Right ventricle myocardium superior (tissue), 1 donor: ENCODE measurements at regions not wholly inside any gene's neighbourhood (a gene's known extent, or its start where the extent isn't known, plus 50 kb on each side); places are given as distances from the start of the nearest gene placed in this dataset.
"Not testable (repeated sequence)": the region's sequence is repeated elsewhere in the genome, so short reads cannot be mapped to it uniquely, and the experiment has no call there.

Source experiments
- ATAC-seq: fragments of 200-7000 bp; cut with Tn5 transposase; one replicate; pipeline ENCODE4 v1.9.1; 2020; ENCODE audit warnings: mild to moderate bottlenecking; ENCODE audit not compliant: poor library complexity
- DNase-seq: peaks from one replicate; pipeline ENCODE4 v3.0.0-alpha.2; 2020
- intact Hi-C: fragments of 100-400 bp; cut with DNase I; formaldehyde crosslinking; loops from one replicate; pipeline ENCODE4 v1.11.2; 2022
- donor health status: DM: no; HTN: yes; CAD: no; lungs with severe emphysema.

GRCh38 chr2:89537862-89538261, 846.4 kb downstream of the RPIA start:
- DNase-seq, result peak; percentile 9
- intact Hi-C loops, ATAC-seq: not testable (repeated sequence)

DNA sequence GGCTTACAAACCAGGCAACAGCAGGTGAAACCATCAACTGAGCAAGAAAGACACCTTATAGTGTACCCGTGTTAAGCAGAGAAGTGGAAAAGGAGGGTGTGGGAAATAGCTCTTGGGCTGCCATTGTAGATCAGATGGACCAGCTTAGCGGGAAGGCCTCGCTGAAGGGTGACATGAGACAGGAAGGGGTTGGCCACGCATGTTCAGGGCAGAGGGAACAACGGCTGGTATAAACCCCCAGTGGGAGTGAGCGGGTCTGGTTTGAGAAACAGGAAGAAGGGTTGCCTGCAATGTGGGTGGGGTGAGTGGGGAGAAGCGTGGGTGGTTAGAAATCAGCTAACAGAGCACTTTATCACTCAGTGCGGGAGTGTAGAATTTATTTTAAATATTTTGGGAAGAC, 852.6 kb downstream of the RPIA start:
- ATAC-seq, intact Hi-C loops, DNase-seq: not testable (repeated sequence)

- DNase-seq, ATAC-seq, intact Hi-C loops: not testable (repeated sequence)
Observed at GRCh38 chr2:89579154-89579553, 887.7 kb downstream of the RPIA start.

- peak; percentile 55 for DNase-seq
- intact Hi-C loops, ATAC-seq: not testable (repeated sequence)
Observed at GRCh38 chr2:89582816-89583215, 891.3 kb downstream of the RPIA start.

GRCh38 chr2:89584046-89584445, 892.6 kb downstream of the RPIA start:
- ATAC-seq, intact Hi-C loops: not testable (repeated sequence)
- DNase-seq, result peak; percentile 36

- ATAC-seq, DNase-seq, intact Hi-C loops: not testable (repeated sequence)
Observed at GRCh38 chr2:89584868-89585557, 893.5 kb downstream of the RPIA start.

DNA sequence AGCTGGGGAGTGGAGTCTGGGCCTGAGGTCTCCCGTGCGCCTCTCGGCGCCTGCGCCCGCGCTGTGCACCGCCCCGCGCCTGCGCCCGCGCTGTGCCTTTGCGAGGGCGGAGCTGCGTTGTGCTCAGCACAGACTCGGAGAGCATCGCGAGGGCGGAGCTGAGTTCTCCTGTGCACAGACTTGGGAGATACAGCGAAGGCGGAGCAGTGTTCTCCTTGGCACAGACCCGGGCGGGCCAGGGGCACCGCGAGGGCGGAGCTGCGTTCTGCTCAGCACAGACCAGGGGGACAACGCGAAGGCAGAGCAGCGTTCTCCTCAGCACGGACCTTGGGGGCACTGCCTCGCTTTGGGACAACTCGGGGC, 894.1 kb downstream of the RPIA start:
- intact Hi-C loops, result not testable (repeated sequence)
- ATAC-seq (peak; percentile 100), DNase-seq (peak; percentile 79)

- intact Hi-C loops, ATAC-seq, DNase-seq: not testable (repeated sequence)
Observed at GRCh38 chr2:89599843-89600242, 908.4 kb downstream of the RPIA start.

DNA sequence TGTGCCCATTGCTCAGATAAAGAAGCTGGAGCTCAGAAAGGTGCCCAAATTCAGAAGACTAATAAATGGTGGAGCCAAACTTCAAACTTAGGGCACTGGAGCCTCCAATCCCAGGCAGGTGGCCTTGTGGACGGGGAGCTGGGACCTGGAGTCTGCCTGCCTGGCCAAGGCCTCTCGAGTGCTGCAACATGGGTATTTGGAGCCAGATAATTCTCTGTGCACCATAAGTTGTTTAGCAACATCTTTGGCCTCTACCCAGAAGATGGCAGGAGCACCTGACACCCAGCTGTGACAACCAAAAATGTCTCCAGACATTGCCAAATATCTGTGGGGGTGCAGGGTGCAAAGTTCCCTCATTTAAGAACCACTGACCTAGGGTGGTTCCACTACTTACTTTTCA, 915.0 kb downstream of the RPIA start:
- DNase-seq, intact Hi-C loops, ATAC-seq: not testable (repeated sequence)

- ATAC-seq, intact Hi-C loops: not testable (repeated sequence)
- DNase-seq, result peak; percentile 37
Observed at GRCh38 chr2:89610207-89610926, 918.9 kb downstream of the RPIA start.

- intact Hi-C loops, ATAC-seq: not testable (repeated sequence)
- peak; percentile 37 for DNase-seq
Observed at GRCh38 chr2:89610927-89611515, 919.5 kb downstream of the RPIA start.

DNA sequence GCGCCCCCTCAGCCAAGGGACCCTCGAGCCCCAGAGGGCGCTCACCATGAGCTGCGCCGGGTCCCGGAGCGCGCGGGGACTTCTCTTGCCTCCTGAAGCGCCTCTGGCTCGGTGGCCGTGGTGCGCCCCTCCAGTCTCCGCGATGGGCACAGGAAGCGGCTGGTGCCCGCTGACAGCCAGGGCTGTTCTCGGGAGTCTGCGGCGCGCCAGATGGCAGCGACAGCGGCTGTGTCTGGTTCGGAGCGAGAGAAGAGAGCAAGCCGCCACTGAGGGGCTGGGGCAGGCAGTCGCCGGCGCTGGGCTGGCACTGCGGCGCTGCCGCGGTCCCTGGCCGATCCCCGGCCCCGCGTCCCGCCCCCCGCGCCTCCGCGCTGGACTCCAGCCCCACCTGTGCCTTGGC, 920.2 kb downstream of the RPIA start:
- ATAC-seq, intact Hi-C loops: not testable (repeated sequence)
- peak; percentile 35 for DNase-seq

DNA sequence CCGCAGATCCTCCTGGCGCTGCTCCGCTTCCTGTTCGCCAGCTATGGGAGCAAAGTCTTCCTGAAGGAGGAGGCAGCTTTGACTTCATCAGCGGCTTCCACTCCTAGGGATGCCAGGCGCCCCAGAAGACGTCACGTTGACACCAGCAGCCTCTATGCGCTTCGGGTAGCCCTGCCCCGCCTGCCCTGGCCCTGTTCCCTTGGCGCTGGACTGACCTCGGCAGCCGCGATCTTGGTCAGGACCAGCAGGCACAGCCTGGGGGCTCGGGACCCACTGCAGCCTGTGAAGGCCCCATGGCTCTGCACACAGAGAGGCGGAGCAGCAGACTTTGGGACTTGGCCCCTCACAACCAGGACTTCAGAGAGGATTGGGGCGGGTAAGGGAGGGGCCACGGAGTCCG, 957.8 kb downstream of the RPIA start:
- DNase-seq, ATAC-seq, intact Hi-C loops: not testable (repeated sequence)

- ATAC-seq, DNase-seq, intact Hi-C loops: not testable (repeated sequence)
Observed at GRCh38 chr2:89679254-89679653, 987.8 kb downstream of the RPIA start.
